Right lobe of liver (tissue), 6 donors: ENCODE measurements at regions not wholly inside any gene's neighbourhood (a gene's known extent, or its start where the extent isn't known, plus 50 kb on each side); places are given as distances from the start of the nearest gene placed in this dataset.
A peak's percentile ranks its signal among the peaks of the same experiment; 100 is the strongest.
"Not testable (repeated sequence)": the region's sequence is repeated elsewhere in the genome, so short reads cannot be mapped to it uniquely, and the experiment has no call there.

Experiments used
- ATAC-seq, 4 donors: fragments of 200-7000 bp; cut with Tn5 transposase; one replicate each; pipeline ENCODE4 v1.9.1; 2020; ENCODE audit warnings: mild to moderate bottlenecking in 4 of 4, moderate library complexity in 4 of 4
- DNase-seq, 3 donors: peaks; one replicate each; pipeline ENCODE4 v3.0.0-alpha.2; 2020
- H3K27ac ChIP-seq, 3 donors: fragments of 200-600 bp; one replicate each; pipeline ENCODE4 v1.8.0; 2022
- H3K27me3 ChIP-seq, 2 donors: fragments of 200-600 bp; one replicate each; pipeline ENCODE4 v1.8.0; 2022
- H3K36me3 ChIP-seq, 4 donors: fragments of 200-600 bp; sonication (generic) in 1 of 4; one replicate each; pipeline versions ENCODE4 v1.5.1 to v1.8.0; 2017 to 2022; ENCODE audit warnings: control low read depth in 1 of 4
- H3K4me1 ChIP-seq, 4 donors: fragments of 200-600 bp; sonication (generic) in 1 of 4; one replicate each; pipeline versions ENCODE4 v1.5.1 to v1.8.0; 2017 to 2022; ENCODE audit warnings: control low read depth in 1 of 4
- H3K4me3 ChIP-seq, 3 donors: fragments of 200-600 bp; one replicate each; pipeline ENCODE4 v1.8.0; 2022
- H3K9me3 ChIP-seq, 4 donors: fragments of 200-600 bp; sonication (generic) in 1 of 4; one replicate each; pipeline versions ENCODE4 v1.5.1 to v1.8.0; 2017 to 2022; ENCODE audit warnings: control low read depth in 1 of 4
- CTCF ChIP-seq, 4 donors: fragments of 200-600 bp in 3 of 4; fragments of 450-650 bp in 1 of 4; IDR thresholded peaks; one replicate each; pipeline versions ENCODE4 v1.5.1 to v1.8.0; 2016 to 2022; ENCODE audit warnings: antibody characterized with exemption in 4 of 4, mild to moderate bottlenecking in 2 of 4
- POLR2A ChIP-seq: fragments of 450-650 bp; IDR thresholded peaks from one replicate; pipeline ENCODE4 v1.6.1; 2017; ENCODE audit warnings: antibody characterized with exemption, mild to moderate bottlenecking
- WGBS: methylation state at CpG from one replicate; pipeline ENCODE4 v1.1.6; 2018; ENCODE audit warnings: low coverage, low lambda C conversion rate; ENCODE audit not compliant: insufficient coverage; ENCODE audit errors: missing lambda C conversion rate; 5-methylcytosine and 5-hydroxymethylcytosine counted together
- intact Hi-C, 2 donors: fragments of 100-400 bp; cut with DNase I; formaldehyde crosslinking; loops; one replicate each; pipeline versions ENCODE4 v1.11.2 to v1.14.1; 2022
- donor health status: DM: no; HTN: yes; CAD: no.
- donor health status: DM: no; HTN: no; CAD: no.
- donor health status: DM: no; HTN: no; CAD: no.
- donor health status: DM: no; HTN: yes; CAD: no.
- donor health status: DM: no; HTN: yes; CAD: no.

GRCh38 chr4:138775890-138776289 is 239.7 kb upstream of the NOCT start:
- Histone ChIP-seq H3K27ac (no peak overlapping the region), H3K27me3 (no peaks in the 10 kb centered on the region), H3K4me3 (no peak overlapping the region), H3K4me1 (no peaks in the 10 kb centered on the region), H3K9me3 (no peaks in the 10 kb centered on the region), H3K36me3 (no peaks in the 10 kb centered on the region)
- peak in 3 of 4 donors; percentile 27 to 44 (median 40) for ATAC-seq
- intact Hi-C loops, result no loop called here
- DNase-seq, result no peak
- TF ChIP-seq POLR2A (no peak), CTCF (IDR thresholded peaks at IDR 0.05) (no peak)
- 32% methylated on average over 6 of the region's 6 CpGs for WGBS

- intact Hi-C loops, result no loop called here
- ATAC-seq, result no peak
- no peak overlapping the region for H3K27ac ChIP-seq
- no peaks in the 10 kb centered on the region for H3K4me1 ChIP-seq
- TF ChIP-seq CTCF (IDR thresholded peaks at IDR 0.05) (no peak), POLR2A (no peak)
- H3K4me3 ChIP-seq, result no peak overlapping the region
- H3K27me3 ChIP-seq, result no peaks in the 10 kb centered on the region
- WGBS, result 29% methylated on average over 3 of the region's 3 CpGs
- H3K9me3 ChIP-seq, result no peaks in the 10 kb centered on the region
- H3K36me3 ChIP-seq, result no peaks in the 10 kb centered on the region
- no peak for DNase-seq
Observed at GRCh38 chr4:138775489-138775888, 240.1 kb upstream of the NOCT start.

- Histone ChIP-seq H3K27me3 (no peaks in the 10 kb centered on the region), H3K36me3 (no peaks in the 10 kb centered on the region), H3K4me3 (no peak overlapping the region), H3K9me3 (no peaks in the 10 kb centered on the region), H3K27ac (no peak overlapping the region), H3K4me1 (no peaks in the 10 kb centered on the region)
- intact Hi-C loops, result no loop called here
- no peak for ATAC-seq
- WGBS, result 67% methylated on average over 3 of the region's 4 CpGs
- TF ChIP-seq CTCF (IDR thresholded peaks at IDR 0.05) (no peak), POLR2A (no peak)
- DNase-seq, result no peak
Observed at GRCh38 chr4:138774940-138775339, 240.6 kb upstream of the NOCT start.

GRCh38 chr4:138774125-138774524 is 241.5 kb upstream of the NOCT start:
- H3K27me3 ChIP-seq, H3K27ac ChIP-seq, ATAC-seq, intact Hi-C loops, H3K9me3 ChIP-seq, H3K4me1 ChIP-seq, DNase-seq, H3K36me3 ChIP-seq, H3K4me3 ChIP-seq: not testable (repeated sequence)
- 74% methylated on average over 3 of the region's 4 CpGs for WGBS

GRCh38 chr4:138773321-138773720 is 242.3 kb upstream of the NOCT start:
- no peak for ATAC-seq
- Histone ChIP-seq H3K9me3 (no peaks in the 10 kb centered on the region), H3K4me1 (no peaks in the 10 kb centered on the region), H3K4me3 (no peak overlapping the region), H3K36me3 (no peaks in the 10 kb centered on the region), H3K27me3 (no peaks in the 10 kb centered on the region), H3K27ac (no peak overlapping the region)
- DNase-seq, result no peak
- intact Hi-C loops, result no loop called here
- TF ChIP-seq CTCF (IDR thresholded peaks at IDR 0.05) (no peak), POLR2A (no peak)
- WGBS, result 80% methylated on average over 3 of the region's 3 CpGs
